Stimulated activated CD4-positive, alpha-beta T cell treated with anti-CD3 and anti-CD28 coated beads, Interleukin-4, amount 100 ng/mL, for 1 hour (primary cell): ENCODE measurements at regions not wholly inside any gene's neighbourhood (a gene's known extent, or its start where the extent isn't known, plus 50 kb on each side); places are given as distances from the start of the nearest gene placed in this dataset.

Source experiments
- DNase-seq: peaks from one replicate; pipeline ENCODE4 v3.0.0-alpha.2; 2020

- no peak for DNase-seq
Measured at GRCh38 chr5:54705994-54706653, 188.6 kb downstream of the SNX18 start.

GRCh38 chr5:54704825-54705224 lies 187.3 kb downstream of the SNX18 start:
- no peak for DNase-seq

GRCh38 chr5:54704333-54704732 lies 186.8 kb downstream of the SNX18 start:
- no peak for DNase-seq

GRCh38 chr5:54703565-54704255 lies 186.2 kb downstream of the SNX18 start:
- DNase-seq = no peak

GRCh38 chr5:54703133-54703532 lies 185.6 kb downstream of the SNX18 start:
- no peak for DNase-seq

- DNase-seq = no peak
Measured at GRCh38 chr5:54702470-54702869, 184.9 kb downstream of the SNX18 start.

GRCh38 chr5:54700986-54701578 lies 183.5 kb downstream of the SNX18 start:
- no peak for DNase-seq

GRCh38 chr5:54696931-54697330 lies 179.4 kb downstream of the SNX18 start:
- no peak for DNase-seq

- no peak for DNase-seq
Measured at GRCh38 chr5:54696346-54696745, 178.8 kb downstream of the SNX18 start.

GRCh38 chr5:54695198-54695966 lies 177.8 kb downstream of the SNX18 start:
- no peak for DNase-seq

- no peak for DNase-seq
Measured at GRCh38 chr5:54693936-54694657, 176.5 kb downstream of the SNX18 start.

- DNase-seq = no peak
Measured at GRCh38 chr5:54692631-54693030, 175.1 kb downstream of the SNX18 start.

GRCh38 chr5:54691656-54692055 lies 174.1 kb downstream of the SNX18 start:
- DNase-seq = no peak

- DNase-seq = no peak
Measured at GRCh38 chr5:54689411-54690251, 172.1 kb downstream of the SNX18 start.

GRCh38 chr5:54680998-54681397 lies 163.4 kb downstream of the SNX18 start:
- no peak for DNase-seq

GRCh38 chr5:54679686-54680085 lies 162.1 kb downstream of the SNX18 start:
- no peak for DNase-seq

- no peak for DNase-seq
Measured at GRCh38 chr5:54678737-54679136, 161.2 kb downstream of the SNX18 start.

GRCh38 chr5:54676481-54677340 lies 159.2 kb downstream of the SNX18 start:
- DNase-seq = no peak

- no peak for DNase-seq
Measured at GRCh38 chr5:54673523-54674225, 156.1 kb downstream of the SNX18 start.

GRCh38 chr5:54672871-54673270 lies 155.3 kb downstream of the SNX18 start:
- no peak for DNase-seq
